VCaP (cell line): ENCODE measurements at regions not wholly inside any gene's neighbourhood (a gene's known extent, or its start where the extent isn't known, plus 50 kb on each side); places are given as distances from the start of the nearest gene placed in this dataset.

Experiments
- H3K27ac ChIP-seq: fragments of 450-650 bp; 2 replicates; pipeline ENCODE4 v1.5.1; 2017
- TF ChIP-seq, protein P1 (sequence below): fragments of 450-650 bp; conservative IDR thresholded peaks from 2 replicates; pipeline ENCODE4 v1.5.1; 2017; ENCODE audit warnings: mild to moderate bottlenecking, moderate library complexity

DNA sequence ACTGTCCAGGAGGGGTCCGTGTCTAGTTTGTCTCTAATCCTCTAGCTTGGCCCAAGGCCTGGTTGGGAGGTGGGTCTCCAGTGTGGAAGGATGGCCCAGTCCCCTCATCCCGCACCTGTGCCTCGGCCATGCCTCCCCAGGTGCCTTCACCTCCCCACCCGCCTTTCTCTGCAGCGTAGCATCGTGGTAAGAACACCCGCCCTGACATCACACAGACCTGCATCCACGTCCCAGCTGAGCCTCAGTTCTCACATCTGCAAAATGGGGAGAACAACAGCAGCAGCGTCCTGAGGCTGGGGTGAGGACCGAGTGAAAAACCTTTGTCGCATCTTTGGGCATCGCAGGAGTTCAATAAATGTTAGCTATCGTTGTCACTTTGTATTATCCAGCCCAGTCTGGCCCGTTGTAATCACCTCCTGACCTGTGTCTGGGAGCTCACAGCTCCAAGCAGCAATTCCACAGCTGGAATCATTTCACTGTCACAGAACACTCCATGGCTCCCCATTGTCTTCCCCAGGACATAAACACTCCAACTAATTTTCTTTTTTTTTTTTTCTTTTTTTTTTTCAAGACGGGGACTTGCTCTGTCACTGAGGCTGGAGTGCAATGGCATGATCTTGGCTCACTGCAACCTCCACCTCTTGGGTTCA lies 181.2 kb upstream of the IER5L start:
- H3K27ac ChIP-seq: no peak overlapping the region
- TF ChIP-seq, protein P1, sequence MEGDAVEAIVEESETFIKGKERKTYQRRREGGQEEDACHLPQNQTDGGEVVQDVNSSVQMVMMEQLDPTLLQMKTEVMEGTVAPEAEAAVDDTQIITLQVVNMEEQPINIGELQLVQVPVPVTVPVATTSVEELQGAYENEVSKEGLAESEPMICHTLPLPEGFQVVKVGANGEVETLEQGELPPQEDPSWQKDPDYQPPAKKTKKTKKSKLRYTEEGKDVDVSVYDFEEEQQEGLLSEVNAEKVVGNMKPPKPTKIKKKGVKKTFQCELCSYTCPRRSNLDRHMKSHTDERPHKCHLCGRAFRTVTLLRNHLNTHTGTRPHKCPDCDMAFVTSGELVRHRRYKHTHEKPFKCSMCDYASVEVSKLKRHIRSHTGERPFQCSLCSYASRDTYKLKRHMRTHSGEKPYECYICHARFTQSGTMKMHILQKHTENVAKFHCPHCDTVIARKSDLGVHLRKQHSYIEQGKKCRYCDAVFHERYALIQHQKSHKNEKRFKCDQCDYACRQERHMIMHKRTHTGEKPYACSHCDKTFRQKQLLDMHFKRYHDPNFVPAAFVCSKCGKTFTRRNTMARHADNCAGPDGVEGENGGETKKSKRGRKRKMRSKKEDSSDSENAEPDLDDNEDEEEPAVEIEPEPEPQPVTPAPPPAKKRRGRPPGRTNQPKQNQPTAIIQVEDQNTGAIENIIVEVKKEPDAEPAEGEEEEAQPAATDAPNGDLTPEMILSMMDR: no peak

DNA sequence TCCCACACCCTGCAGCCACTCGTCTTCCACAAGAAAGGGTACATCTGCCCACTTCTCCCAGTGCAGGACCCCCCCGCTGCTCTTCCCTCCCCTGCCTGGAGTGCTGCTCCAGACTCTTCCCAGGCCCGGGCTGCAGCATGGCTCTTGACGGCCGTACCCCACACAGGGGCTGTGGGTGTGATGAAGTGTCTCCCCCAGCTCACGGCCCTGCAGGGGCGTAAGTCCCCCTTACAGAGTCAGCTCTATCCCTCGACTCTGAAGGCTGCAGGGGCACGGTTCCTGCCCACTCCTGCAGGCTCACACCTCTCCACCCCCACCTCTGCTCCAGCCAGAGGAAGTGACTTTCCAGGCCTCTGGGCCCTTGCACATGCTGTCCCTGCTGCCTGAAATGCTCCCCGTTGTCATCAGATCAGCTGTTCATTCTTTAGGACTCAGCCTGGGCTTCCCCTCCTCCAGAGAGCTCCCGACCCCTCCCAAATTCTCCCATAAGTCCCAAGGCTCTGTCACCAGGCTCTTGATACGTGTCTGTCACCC lies 180.6 kb upstream of the IER5L start:
- TF ChIP-seq, protein P1: no peak
- H3K27ac ChIP-seq: no peak overlapping the region

DNA sequence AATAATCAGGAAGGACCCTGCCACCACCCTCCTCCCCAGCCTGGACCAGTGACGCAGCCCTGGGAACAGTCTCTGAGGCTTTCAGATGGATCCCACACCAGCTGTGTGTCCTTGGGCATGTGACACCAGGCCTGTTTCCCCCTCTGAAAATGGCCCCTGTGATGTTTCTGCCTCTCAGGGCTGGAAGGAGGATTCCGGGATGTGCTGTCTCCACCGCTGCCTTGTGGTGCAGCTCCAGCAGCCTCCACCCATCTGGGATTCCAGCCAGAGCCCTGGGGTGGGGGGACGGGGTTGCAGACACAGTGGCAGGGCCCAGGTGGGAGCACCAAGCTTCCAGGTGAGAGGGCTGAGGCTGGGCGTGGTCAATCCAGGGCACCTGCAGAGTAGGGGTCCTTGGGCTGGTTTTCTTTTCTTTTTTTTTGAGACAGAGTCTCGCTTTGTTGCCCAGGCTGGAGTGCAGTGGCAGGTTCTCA lies 179.7 kb upstream of the IER5L start:
- no peak overlapping the region for H3K27ac ChIP-seq
- TF ChIP-seq, protein P1: no peak

GRCh38 chr9:129356871-129357772 lies 179.1 kb upstream of the IER5L start:
- TF ChIP-seq, protein P1: no peak

DNA sequence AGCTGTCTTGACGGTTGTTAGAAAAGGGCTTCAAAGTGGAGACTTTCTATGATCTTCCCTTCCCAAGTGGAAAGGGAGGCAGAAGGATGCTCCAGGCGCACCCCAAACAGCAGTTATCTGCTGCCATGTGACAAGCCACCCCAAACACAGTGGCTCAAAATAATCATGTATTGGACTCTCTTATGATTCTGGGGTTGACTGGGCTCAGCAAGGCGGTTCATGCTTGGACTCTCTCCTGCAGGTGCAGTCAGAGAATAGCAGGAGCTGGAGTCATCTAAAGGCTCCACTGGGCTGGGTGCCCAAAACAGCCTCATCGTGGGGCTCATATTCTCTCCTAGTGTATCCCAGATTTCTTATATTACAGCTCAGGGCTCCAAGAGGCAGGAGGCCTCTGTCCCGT lies 177.6 kb upstream of the IER5L start:
- H3K27ac ChIP-seq: no peak overlapping the region
- TF ChIP-seq, protein P1: no peak

More at GRCh38 chr9:129356871-129357772, 179.1 kb upstream of the IER5L start:
- no peak overlapping the region for H3K27ac ChIP-seq

DNA sequence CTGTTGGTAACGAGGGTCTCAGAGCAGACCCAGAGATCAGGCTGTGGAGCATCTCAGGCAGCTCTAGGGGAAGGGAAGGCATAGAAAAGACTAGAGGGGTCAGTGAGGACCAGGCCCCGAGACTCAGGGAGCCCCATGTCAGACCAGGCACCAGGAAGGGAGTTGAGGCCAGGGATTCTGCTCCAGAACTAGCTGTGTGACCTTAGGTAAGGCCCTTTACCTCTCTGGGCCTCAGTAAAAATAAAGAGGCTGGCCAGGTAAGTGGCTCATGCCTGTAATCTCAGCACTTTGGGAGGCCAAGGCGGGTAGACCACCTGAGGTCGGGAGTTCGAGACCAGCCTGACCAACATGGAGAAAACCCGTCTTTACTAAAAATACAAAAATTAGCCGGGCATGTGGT lies 176.4 kb upstream of the IER5L start:
- TF ChIP-seq, protein P1: no peak
- H3K27ac ChIP-seq: no peak overlapping the region

- no peak overlapping the region; the same call in 1 of the 2 replicates for H3K27ac ChIP-seq
Observed at GRCh38 chr9:129353697-129354336, 175.8 kb upstream of the IER5L start.

More at GRCh38 chr9:129353697-129354336, 175.8 kb upstream of the IER5L start:
- TF ChIP-seq, protein P1: no peak
